ENCODE measurements at regions not wholly inside any gene's neighbourhood (a gene's known extent, or its start where the extent isn't known, plus 50 kb on each side); places are given as distances from the start of the nearest gene placed in this dataset.

DNA sequence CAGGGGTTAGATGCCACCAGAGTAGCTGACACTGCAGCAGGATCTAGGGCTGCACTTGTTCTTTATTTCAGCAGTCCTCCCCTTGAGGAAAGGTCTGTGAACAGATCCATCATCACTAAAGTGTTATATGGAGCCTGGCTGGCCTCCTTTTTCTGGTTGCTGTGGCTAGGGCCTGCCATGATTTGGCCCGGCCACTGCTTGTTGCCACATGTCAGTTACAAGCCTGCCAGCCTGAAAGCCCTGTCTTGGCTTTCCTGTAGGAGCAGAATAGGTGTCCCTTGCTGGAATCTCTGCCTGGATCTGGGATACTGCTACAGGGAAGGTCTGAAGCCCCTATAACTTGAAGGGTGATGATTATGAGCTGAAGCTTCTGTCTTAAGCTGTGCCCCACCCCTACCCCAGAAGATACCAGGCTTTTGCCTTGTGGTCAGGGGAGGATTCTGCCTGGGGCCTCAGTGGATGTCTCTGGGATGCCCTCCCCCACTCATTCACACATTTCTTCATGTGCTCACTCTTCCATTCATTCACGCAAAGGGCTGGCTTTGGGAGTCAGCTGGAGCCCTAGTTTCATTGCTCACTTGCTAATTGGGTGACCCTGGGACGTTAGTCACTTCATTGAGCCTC lies 64.7 kb downstream of the NDUFS5 start:
- peaks cover 13% of the 10 kb centered on the region for H3K4me1 ChIP-seq (ENCODE audit: control insufficient read depth, insufficient read depth, low read length)
- FAIRE-seq (no peak), DNase-seq (ENCODE audit: low read depth, low spot score) (no peak), ATAC-seq (no peak)
- H3K9me3 ChIP-seq (replicated peaks; ENCODE audit: control insufficient read depth, insufficient read depth, low read length), result no peaks in the 10 kb centered on the region
- no peak overlapping the region for H3K27ac ChIP-seq (ENCODE audit: control insufficient read depth, insufficient read depth)
- in situ Hi-C loops (cut with MboI) (no loop called here), intact Hi-C loops (cut with micrococcal nuclease; ENCODE audit: unreplicated experiment) (loop anchor here (5.0 kb wide), 1 partner anchor 234 kb away; the partner anchor contains the start of gene RRAGC)
- TF ChIP-seq TCF12 (IDR thresholded peaks at IDR 0.05; ENCODE audit: low read depth, low read length) (no peak), BACH1 (IDR thresholded peaks at IDR 0.05; ENCODE audit: borderline replicate concordance) (no peak), DPF2 (IDR thresholded peaks at IDR 0.05) (no peak), WRNIP1 (IDR thresholded peaks at IDR 0.05; ENCODE audit: borderline replicate concordance, low read depth, low read length) (no peak), IKZF1 (conservative IDR thresholded peaks at IDR 0.05) (no peak), TCF3 (IDR thresholded peaks at IDR 0.05; ENCODE audit: borderline replicate concordance, insufficient read depth, low read depth, low read length) (no peak), MEF2A (IDR thresholded peaks at IDR 0.05; ENCODE audit: insufficient read depth, low read depth, low read length) (no peak), FOS (IDR thresholded peaks at IDR 0.05; ENCODE audit: borderline replicate concordance, extremely low read depth, insufficient read length) (no peak), ETV6 (conservative IDR thresholded peaks at IDR 0.05 in 1 of 2, IDR thresholded peaks at IDR 0.05 in 1 of 2; ENCODE audit: borderline replicate concordance in 1 of 2, low read depth in 1 of 2) (no peak), USF1 (IDR thresholded peaks at IDR 0.05; ENCODE audit: borderline replicate concordance, extremely low read length, insufficient read depth, low read depth, low read length) (no peak), RFX5 (IDR thresholded peaks at IDR 0.05; ENCODE audit: low read depth, low read length) (no peak), SRF (IDR thresholded peaks at IDR 0.05; ENCODE audit: low read depth in 2 of 2, low read length in 2 of 2) (no peak)
- TF ChIP-seq, protein P1, sequence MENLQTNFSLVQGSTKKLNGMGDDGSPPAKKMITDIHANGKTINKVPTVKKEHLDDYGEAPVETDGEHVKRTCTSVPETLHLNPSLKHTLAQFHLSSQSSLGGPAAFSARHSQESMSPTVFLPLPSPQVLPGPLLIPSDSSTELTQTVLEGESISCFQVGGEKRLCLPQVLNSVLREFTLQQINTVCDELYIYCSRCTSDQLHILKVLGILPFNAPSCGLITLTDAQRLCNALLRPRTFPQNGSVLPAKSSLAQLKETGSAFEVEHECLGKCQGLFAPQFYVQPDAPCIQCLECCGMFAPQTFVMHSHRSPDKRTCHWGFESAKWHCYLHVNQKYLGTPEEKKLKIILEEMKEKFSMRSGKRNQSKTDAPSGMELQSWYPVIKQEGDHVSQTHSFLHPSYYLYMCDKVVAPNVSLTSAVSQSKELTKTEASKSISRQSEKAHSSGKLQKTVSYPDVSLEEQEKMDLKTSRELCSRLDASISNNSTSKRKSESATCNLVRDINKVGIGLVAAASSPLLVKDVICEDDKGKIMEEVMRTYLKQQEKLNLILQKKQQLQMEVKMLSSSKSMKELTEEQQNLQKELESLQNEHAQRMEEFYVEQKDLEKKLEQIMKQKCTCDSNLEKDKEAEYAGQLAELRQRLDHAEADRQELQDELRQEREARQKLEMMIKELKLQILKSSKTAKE (IDR thresholded peaks at IDR 0.05; ENCODE audit: low read depth, poor library complexity, severe bottlenecking), result no peak
- RAD21 ChIA-PET (ENCODE audit: unreplicated experiment), result interaction anchor here (1.0 to 3.1 kb wide), 3 partner anchors 101 to 202 kb away, joined by 3 to 13 read pairs (median 5); no protein-coding TSS in a partner anchor
- SMC1A ChIA-PET (ENCODE audit: uncharacterized antibody, unreplicated experiment), result interaction anchor here (1.2 to 2.3 kb wide), 5 partner anchors 8 to 269 kb away, joined by 3 to 15 read pairs (median 4); no protein-coding TSS in a partner anchor
- CTCF ChIA-PET, result interaction anchor here (0.8 to 6.4 kb wide), 20 partner anchors 8 to 312 kb away, joined by 3 to 52 read pairs (median 5); partner anchors contain the start of gene GJA9
- H3K36me3 ChIP-seq (ENCODE audit: control insufficient read depth in 2 of 2, insufficient read depth in 2 of 2, low read length in 1 of 2), result no peaks in the 10 kb centered on the region
- no peaks in the 10 kb centered on the region for H4K20me1 ChIP-seq (ENCODE audit: control insufficient read depth, insufficient read depth)
- 28% methylated on average over 3 of the region's 3 CpGs for WGBS (ENCODE audit: insufficient coverage, insufficient replicate concordance, low lambda C conversion rate, missing lambda C conversion rate)
- BruUV-seq (replicated peaks), result no TSS peak
- POLR2A ChIA-PET, result interaction anchor here (1.0 kb wide), 1 partner anchor 101 kb away, joined by 3 read pairs; no protein-coding TSS in a partner anchor
- no peaks in the 10 kb centered on the region for H3K27me3 ChIP-seq (replicated peaks in 1 of 2; ENCODE audit: control insufficient read depth in 2 of 2, insufficient read depth in 2 of 2, low read length in 1 of 2)
- no peak overlapping the region for H3K4me3 ChIP-seq
- H3K9ac ChIP-seq (ENCODE audit: control insufficient read depth, insufficient read depth, low read length), result no peak overlapping the region
- no peaks in the 10 kb centered on the region for H3K79me2 ChIP-seq (ENCODE audit: control insufficient read depth, insufficient read depth, low read length)
- H2AFZ ChIP-seq (ENCODE audit: control insufficient read depth, low read depth, low read length), result no peak overlapping the region
- no peak overlapping the region for H3K4me2 ChIP-seq (ENCODE audit: control insufficient read depth, insufficient read depth)

All from GM12878 (cell line).